IPS-NIHi7 (cell line): ENCODE measurements at regions not wholly inside any gene's neighbourhood (a gene's known extent, or its start where the extent isn't known, plus 50 kb on each side); places are given as distances from the start of the nearest gene placed in this dataset.

Experiments used
- DNase-seq: peaks from one replicate; pipeline ENCODE4 v3.0.0; 2012; ENCODE audit warnings: mixed read lengths; ENCODE audit errors: extremely low spot score

DNA sequence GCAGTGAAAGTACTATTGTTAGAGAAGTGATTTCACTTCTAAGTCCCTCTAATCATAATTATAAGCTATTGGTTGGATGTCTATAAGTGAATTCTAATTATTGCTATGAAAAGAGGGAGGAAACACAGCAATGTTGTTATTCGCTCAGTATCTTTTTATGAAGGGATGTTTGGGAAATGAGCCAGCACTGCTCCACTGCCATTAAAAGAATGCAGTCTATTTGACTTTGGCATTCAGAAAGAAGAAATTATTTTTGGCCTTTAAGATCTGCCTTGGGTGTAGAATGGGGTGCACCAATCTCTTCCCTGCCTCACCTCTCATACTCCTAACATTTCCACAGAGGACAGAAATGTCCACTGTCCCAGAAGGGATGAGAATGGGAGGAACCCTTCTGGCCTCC lies 332.0 kb downstream of the SPATA31D1 start:
- DNase-seq, result no peak

DNA sequence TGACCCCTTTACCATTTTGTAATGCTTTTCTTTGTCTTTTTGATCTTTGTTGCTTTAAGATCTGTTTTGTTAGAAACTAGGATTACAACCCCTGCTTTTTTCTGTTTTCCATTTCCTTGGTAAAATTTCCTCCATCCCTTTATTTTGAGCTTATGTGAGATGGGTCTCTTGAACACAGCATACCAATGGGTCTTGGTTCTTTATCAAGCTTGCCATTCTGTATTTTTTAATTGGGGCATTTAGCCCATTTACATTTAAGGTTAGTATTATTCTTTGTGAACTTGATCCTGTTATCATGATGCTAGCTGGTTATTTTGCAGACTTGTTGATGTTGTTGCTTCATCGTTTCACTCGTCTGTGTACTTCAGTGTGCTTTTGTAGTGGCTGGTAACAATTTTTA lies 337.3 kb downstream of the SPATA31D1 start:
- DNase-seq, result no peak

GRCh38 chr9:82327641-82328040 lies 339.1 kb downstream of the SPATA31D1 start:
- no peak for DNase-seq

- no peak for DNase-seq
Measured at GRCh38 chr9:82331079-82331478, 342.5 kb downstream of the SPATA31D1 start.

DNA sequence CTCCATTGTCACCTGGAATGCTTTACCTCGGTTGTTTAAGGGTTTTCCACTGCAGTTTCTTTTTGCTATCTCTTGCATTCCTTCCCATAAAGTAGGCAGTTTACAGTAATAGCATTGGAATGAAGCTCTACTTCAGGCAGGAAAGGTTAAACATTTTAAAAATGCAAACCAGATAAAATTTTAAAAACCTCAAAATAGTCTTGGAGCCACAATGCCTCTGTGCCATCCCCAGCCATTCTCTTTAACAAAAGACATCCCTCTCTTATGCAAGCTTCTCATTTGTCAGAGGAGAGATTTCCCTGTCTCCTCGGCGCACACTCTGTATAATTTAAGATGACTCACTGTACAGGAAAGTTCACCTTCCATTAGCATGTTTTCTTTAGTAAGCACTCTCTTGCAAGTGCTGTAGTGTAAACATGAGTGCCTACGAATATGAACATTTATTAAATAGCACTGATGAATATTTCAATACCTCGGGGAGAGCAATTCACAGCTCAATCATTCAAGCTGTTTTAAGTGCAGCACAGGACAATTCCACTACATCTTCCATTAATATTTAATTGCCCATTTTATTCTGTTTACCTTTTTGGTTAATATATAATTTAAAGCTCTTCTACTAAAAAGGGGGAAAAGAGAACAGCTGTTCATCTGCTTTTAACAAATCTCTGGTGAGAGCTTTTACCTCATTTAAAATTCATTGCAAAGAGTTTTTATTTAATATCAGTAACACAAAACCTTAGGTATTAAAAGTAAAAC lies 343.6 kb downstream of the SPATA31D1 start:
- no peak for DNase-seq

DNA sequence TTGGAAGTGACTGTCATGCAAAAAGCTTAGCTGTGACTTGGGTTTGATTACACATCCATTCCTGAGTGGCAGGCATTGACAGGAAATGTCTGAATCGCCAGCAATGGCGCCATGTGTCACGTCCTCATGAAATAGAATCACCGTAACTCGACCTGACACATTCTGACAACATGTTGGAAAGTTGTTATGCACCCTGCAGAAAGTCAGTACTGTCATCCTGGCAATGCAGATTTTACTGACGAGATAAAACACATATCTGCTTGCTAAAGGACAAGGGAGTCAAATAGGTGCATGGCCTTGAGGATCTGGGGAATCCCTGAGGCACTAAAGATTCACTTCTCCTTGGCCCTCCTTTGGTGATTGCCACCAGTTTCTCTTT lies 344.2 kb downstream of the SPATA31D1 start:
- DNase-seq, result no peak

DNA sequence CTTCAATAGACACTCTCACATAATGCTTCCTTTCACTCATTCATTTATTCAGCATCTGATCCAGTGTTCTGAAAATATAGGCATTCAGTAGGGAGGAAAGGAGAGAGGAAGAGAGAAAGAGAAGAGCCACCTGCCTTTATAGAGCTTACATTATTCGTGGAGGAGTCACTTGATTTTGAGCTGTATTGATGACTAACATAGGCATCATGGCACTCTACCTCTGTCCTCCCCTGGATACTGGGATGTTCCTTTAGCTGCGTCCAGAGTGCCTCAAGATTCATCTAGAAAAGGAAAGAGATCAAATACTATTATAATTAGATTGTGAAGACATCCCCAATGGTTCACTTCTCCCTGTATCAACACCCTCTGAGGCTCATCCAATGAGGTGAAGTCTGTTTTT lies 345.1 kb downstream of the SPATA31D1 start:
- no peak for DNase-seq

GRCh38 chr9:82334286-82334685 lies 345.7 kb downstream of the SPATA31D1 start:
- no peak for DNase-seq

- DNase-seq, result no peak
Measured at GRCh38 chr9:82337351-82337750, 348.8 kb downstream of the SPATA31D1 start.

GRCh38 chr9:82342046-82342445 lies 353.5 kb downstream of the SPATA31D1 start:
- no peak for DNase-seq

- DNase-seq, result no peak
Measured at GRCh38 chr9:82346040-82346439, 357.5 kb downstream of the SPATA31D1 start.

DNA sequence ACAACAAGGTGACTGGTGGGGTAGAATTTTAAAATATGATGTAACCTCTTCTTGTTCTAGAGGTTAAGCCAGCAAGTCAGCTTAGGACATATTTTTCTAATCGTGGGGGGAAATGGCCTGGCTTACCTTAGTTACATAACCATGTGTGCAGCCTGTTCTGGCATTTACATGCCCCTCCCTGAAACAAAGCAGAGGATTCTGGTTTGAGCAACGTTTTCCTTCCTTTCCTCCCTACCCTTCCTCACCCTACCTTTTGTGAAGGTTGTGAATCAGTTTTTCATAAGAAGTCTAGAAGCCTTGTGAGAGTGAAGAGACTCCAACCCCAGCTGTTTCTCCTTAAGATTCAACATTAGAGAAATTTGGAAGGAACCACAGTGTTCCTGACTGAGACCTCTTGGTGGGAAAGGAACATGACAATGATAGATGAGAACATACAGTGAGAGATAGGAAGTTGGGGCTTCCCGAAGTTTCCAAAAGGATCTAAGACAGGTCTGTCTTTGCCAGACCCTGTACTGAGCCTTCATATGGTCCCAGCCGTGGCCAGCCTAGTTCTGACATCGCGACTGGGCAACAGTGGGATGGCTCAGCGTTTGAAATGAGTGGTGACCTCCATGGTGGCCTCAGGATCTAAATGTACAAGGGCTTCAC lies 365.2 kb downstream of the SPATA31D1 start:
- no peak for DNase-seq

DNA sequence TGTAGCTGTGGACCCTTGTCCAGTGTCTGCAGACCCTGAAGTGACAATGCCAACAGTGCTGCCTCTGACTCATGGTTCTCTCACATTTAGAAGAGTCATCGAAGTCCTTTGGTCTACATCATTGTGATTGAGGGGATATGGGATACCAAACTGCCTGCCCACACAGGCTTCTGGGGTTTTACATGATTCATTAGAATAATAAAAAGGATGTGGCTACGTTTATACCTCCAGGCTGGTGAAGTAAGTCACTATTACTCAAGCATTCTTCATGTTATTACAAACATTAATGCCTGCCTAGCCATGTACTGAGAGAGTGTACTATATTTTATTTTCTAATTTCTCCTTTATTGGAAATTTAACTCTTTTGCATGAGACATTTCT lies 365.7 kb downstream of the SPATA31D1 start:
- DNase-seq, result no peak

DNA sequence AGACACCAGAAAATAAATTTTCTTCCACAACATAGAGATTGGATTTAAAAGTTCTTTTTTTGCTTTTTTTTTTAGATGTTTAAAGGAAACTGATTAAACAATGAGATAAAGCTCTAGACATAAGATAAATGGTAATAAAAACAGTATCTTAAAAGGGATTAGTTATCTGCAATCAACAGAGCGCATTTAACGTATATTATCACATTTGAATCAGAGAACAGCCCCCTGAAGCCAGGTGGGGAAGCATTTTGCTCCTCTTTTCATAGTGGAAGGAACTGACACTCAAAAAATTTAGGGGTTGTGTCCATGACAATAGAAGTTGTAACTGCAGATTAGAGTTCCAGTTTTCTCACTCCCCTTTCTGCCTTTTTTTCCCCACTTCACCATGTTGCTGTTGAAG lies 367.6 kb downstream of the SPATA31D1 start:
- no peak for DNase-seq

GRCh38 chr9:82356871-82357270 lies 368.3 kb downstream of the SPATA31D1 start:
- no peak for DNase-seq

- no peak for DNase-seq
Measured at GRCh38 chr9:82363198-82363597, 374.6 kb downstream of the SPATA31D1 start.

GRCh38 chr9:82363682-82364081 lies 375.1 kb downstream of the SPATA31D1 start:
- no peak for DNase-seq

GRCh38 chr9:82367016-82367415 lies 378.4 kb downstream of the SPATA31D1 start:
- no peak for DNase-seq

GRCh38 chr9:82367929-82368328 lies 379.4 kb downstream of the SPATA31D1 start:
- DNase-seq, result no peak

GRCh38 chr9:82369251-82369945 lies 380.8 kb downstream of the SPATA31D1 start:
- DNase-seq, result no peak

DNA sequence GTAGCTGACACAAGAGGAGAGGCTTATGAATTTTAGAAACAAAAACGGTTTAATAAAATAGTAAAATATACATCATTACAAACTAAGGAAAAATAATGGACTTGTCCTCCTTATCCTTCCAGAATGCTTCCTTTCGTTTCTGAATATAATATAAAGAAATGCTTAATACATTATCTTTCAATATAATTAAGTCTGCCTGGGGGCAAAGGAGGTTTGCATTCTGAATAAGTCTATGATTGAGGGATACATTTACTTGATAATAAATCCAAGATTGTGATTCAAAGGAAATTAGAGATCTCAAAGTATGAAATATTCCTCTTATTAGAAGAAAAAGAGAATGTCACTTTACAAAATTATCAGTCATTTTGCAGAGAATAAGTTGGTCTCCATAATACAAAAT lies 386.5 kb downstream of the SPATA31D1 start:
- no peak for DNase-seq

DNA sequence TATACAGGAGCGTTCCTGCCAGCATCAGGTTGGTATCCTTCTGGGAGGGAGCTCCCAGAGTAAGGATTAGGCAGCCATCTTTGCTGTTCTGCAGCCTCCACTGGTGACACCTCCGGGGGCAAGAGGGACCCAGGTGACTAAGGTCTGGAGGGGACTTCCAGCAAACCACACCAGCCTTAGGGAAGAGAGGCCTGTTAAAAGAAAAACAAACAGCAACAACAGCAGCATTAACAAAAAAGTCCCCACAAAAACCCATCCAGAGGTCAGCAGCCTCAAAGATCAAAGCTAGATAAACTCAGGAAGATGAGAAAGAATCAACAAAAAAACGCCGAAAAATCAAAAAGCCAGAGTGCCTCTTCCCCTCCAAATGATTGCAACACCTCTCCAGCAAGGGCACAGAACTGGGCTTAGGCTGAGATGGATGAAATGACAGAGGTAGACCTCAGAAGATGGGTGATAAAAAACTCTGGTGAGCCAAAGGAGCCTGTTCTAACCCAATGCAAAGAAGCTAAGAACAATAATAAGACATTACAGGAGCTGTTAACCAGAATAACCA lies 388.2 kb downstream of the SPATA31D1 start:
- DNase-seq, result no peak
